Stimulated activated naive CD4-positive, alpha-beta T cell (primary cell): ENCODE measurements at regions not wholly inside any gene's neighbourhood (a gene's known extent, or its start where the extent isn't known, plus 50 kb on each side); places are given as distances from the start of the nearest gene placed in this dataset.
"Not testable (repeated sequence)": the region's sequence is repeated elsewhere in the genome, so short reads cannot be mapped to it uniquely, and the experiment has no call there.

ENCODE experiments used
- DNase-seq, 6 experiments: peaks; one replicate each; lab custom pipeline; 2025; lab: John Stamatoyannopoulos, UW

DNA sequence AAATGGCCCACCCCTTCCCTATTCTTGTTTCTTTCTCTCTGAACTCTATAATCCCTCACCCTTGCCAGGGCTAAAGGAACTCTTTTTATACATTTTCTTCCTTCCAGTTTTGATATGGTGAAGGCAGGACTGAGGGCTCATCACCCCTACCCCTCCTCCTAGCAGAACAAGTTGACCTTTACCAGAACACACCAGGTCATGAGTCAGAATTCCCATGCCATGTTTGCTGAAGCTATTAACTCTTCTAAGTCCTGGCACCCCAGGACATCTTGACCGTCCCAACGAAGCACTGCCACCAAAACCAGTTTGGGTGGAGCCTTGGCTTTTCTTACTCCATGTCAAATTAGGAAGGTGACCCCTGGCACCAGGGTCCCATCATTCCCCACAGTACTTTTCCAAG lies 57.5 kb upstream of the DYNLT3 start:
- DNase-seq, result no peak

DNA sequence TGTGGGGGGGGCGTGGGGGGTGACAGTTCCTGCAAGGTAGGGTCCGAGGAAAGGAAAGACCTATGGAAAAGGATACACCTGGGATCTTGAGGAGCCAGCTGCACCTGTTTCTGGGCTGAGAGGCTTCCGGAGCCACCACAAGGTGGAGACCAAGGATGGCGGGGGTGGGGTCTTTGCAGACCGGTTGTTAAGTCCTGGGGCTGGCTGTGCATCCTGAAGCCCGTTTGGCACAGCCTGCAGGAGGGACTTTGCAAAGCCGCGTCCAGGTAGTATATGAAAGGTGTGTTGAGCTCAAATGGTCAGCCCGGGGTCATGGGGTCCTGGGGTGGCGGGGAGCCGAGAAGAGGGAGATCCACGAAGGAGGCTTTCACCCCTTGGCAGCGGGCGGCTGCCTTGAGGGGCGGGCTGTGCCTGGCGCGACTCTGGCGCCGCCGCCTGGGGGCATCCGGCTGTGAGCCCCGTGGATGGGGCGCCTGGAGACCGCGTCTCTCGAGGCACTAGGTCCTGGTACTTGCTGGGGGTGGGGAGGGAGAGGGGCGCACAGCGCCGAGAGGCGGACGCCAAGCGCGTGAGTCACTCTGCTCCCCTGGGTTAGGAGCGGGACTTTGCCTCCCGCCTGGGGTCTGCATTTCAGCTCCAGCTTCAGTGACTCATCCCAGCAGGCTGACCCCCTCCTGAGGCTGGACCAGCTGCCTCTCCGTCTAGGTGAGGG lies 58.2 kb upstream of the DYNLT3 start:
- peak in 1 of 6 experiments; percentile 0 for DNase-seq

DNA sequence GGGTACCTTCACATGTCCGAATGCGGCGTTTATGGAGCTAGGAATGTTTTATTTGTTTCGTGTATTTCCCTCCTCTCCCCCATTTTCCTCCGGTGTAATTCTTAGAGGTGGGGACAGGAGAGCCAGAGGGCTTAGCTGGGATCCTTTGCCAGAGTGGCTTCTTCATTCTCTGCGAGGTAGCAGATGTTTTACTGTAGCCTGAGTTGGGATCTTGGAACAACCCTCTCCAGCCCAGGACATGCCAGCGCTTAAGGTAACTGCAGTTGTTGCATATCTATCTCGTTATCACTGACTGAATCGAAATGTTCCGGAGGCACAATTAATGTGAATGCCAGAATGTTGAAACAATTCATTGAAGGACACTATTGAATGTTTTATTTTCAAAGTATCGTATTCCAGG lies 59.0 kb upstream of the DYNLT3 start:
- no peak for DNase-seq

DNA sequence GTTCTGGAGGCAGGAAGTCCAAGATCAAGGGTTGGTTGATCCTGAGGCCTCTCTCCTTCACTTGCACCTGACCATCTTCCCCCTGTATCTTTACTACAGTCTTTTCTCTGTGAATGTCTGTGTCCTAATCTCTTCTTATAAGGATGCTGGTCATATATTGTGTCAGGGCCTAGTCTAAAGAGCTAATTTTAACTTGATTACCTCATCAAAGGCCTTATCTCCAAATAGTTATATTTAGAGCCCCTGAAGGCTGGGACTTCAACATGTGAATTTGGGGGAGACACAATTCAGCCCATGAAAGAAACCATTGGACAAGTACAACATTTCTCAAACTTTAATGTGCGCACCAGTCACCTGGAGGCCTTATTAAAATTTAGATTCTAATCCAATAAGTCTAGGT lies 62.8 kb upstream of the DYNLT3 start:
- DNase-seq, result no peak

DNA sequence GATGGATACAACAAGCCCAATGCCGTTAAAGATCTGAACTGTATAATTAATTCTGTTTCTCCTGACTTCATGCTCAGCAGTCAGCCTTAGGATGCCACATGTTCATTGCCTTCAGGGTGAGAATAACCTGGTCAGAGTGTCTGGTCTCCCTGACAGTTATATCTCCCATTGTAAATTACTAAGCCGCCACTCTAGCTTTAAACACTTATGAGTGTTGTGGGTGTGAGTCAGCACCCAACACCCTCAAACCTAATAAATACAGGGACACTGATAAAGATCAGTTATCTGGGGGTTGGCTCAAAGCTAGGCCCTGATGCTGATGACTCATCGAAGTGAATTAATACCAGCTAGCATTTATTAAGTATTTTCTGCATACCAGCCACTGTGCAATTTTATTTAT lies 64.9 kb upstream of the DYNLT3 start:
- no peak for DNase-seq

DNA sequence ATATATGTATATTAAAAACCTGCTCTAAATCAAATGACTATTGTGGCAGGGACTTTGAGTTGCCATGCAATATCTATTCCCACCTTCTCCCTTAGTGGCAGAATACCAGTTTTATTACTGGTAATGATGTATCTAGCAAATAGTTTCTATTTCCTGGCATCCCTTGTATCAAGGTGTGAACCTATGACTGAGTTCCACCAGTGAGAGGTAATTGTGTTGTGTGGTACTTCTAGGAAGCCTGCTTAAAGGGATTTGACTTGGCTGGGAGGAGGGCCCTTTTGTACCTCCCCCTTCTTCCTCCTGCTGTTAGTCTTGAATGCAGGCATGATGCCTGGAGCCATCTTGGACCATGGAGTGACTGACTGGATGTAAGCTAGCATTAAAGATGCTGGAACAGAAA lies 65.4 kb upstream of the DYNLT3 start:
- DNase-seq, result no peak

DNA sequence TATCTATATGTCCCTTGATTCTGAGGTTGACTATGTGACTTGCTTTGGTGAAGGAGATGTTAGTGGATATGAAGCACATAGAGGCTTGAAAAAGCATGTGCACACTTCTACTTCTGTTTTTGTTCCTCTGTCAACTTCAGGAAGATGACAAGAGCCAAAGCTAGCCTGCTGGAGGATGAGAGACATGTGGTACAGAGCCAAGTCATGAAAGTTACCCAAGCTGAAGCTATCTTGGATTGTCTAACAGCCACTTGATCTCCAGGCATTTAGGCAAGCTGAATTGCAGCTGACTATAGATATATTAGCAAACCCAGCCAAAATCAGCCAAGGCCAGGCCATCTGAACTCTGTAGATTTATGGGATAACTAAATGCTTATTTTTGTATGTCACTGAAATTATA lies 70.8 kb upstream of the DYNLT3 start:
- DNase-seq, result no peak

DNA sequence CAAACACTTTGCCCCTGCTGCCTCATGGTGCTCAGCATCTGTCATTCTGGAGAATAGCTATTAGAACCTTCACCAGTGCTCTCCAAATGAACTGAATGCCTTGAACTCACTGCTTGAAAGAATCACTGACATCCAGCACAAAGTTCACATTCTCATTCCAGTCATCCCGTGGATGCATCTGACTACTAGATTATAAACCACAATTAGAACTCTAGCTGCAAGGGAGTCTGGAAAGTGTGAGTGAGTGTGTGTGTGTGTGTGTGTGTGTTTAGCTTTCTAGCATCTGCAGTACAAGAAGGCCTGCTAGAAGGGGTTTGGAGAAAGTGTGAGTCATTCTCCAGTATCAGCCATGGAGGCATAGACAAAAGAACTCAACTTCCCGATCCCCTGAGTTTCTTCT lies 71.3 kb upstream of the DYNLT3 start:
- no peak for DNase-seq

DNA sequence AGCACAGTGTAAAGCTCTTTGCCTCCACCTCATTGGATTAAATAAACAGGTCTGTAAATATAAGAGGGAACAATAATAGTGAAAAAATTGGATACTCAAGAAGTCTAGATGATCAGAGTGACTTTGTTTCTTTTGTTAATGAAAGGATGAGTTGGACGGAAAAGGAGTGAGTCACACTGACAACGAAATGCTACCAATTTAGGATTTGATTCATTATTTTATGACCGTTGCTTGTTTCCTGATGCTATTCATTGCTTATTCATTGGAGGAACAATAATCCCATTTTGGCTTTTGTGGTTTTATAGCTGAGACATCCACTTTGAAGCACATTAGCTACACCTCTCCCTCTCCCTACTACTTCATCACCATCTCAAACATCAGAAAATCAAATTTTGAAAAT lies 74.4 kb upstream of the DYNLT3 start:
- DNase-seq, result no peak

DNA sequence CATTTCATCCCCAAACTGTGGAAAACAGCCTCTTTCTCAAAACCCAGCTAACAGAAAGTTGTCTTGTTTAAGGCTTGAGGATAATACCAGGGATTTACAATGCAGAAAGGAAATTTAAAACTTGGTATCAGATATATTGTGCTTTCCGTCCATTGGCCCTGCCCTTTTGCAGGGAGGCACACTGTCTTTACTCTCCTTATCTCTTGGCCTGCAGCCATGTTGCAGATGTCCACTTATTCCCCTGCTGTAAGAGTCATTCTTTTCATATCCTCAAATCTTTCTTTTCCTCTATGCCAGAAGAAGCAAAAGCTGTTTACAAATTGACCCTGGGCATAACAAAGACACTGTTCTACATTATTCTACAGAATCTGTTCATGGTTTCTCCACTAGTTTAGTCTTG lies 75.6 kb upstream of the DYNLT3 start:
- no peak for DNase-seq

DNA sequence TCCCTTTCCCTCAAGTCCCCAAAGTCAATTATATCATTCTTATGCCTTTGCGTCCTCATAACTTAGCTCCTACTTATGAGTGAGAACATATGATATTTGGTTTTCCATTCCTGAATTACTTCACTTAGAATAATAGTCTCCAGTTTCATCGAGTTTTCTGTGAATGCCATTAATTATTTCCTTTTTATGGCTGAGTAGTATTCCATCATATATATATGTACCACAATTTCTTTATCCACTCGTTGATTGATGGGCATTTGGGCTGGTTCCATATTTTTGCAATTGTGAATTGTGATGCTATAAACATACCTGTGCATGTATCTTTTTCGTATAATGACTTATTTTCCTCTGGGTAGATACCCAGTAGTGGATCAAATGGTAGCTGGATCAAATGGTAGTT lies 78.4 kb upstream of the DYNLT3 start:
- not testable (repeated sequence) for DNase-seq

DNA sequence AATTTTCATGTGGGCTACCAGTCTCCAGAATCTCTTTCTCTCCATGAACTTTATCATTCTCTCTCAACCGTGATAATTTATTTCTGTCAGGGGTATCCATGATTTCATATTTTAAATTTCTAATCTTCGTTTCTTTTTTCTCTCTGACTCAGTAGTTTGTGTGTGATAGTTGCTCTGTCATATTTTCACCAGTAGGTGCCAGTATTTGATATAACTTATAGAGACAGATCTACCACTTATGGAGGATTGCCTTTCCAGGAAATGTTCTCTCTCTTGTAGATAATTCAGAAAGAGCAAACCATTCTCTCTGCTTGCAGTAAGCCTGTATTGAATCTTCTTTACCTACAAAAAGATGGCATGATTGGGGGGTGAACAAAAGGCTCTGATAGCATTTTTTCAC lies 79.3 kb upstream of the DYNLT3 start:
- peak in 2 of 6 experiments; percentile 4 to 17 for DNase-seq

DNA sequence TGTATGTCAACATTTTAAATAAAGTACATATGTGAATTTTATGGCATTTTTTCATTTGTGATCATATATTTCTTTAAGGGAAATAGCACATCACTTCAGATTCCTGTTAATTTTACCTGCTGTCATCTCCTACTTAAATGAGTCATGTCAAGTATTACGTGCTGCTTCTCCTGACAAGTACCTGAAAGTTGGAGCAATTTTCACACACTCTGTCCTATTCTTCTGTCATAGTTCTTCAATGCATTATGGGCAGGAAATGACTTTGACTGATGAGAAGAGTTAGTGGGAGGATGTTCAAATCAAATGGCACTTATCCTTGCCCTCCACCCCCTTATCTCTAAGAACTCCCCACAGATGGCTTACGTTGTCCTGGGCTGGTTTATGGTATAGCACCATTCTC lies 64.2 kb upstream of the SYTL5 start:
- DNase-seq, result no peak

DNA sequence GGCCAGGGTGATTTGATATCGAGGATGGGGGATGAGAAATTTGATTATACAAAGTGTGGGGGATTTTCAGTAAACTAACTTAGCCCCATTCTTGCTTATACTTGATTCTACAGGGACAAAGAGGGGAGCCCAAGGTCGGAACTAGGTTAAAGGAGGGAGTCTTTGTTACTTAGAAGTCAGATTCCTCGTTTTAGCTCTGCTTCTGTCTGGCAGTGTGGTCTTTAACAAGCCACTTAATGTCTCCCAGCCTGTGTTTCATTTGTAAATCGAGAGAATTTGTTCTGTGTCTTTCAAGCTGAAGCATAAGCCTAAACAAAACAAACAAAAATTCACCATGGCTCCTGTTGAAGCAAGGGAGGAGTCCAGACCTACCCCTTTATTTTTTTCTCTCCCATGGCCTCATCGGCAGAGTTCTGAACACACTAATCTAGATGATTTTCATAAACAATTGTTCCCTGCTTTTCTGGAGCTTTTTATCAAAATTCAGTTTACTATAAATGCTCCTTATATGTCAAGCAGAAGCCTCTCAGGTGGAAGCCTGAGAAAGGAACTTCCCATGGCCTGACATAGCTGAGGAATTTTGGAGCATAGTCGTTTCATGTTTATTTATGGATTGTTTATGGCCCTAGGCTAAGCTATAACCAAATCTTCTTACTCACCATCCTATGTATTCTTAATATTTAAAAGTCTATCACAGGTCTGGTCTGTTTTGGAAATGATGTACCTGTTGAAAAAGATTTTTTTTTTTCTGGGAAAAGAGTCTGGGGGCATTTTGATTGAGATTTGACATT lies 62.6 kb upstream of the SYTL5 start:
- no peak for DNase-seq

DNA sequence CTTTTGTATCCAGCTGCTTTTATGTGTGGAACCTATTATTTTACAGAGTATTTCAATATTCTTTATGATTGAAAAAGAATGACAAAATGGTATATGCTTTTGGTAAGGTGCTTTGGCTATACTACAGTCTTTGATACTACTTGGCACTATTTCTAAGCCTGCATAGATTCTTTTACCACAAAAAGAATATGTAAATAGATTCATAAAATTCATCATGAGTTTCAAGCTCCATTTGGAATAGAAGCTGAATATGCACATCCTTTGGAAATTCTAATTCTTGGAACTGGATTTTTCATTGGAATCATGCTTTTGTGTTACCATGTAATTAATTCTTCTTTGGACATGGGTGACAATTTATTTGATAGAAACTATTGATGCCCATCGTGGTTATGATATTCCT lies 60.2 kb upstream of the SYTL5 start:
- DNase-seq, result no peak

DNA sequence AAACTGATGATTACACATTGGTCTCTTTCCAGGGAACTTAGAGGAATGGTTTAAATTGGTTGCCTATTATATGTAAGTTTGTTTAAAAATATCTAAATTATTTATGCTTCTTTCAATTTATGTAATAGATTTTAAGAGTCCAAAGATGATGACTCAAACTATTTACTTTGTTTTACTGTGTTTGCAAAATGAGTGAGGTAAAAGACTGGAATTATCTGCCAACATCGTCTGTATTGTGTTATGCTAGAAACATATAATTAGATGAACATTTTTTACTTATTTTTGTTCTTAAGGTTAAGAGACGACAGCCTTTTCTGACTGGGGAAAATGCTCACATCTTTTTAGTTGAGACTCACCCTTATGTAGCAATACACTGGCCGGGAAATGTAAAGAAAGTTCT lies 51.1 kb upstream of the SYTL5 start:
- DNase-seq, result no peak

DNA sequence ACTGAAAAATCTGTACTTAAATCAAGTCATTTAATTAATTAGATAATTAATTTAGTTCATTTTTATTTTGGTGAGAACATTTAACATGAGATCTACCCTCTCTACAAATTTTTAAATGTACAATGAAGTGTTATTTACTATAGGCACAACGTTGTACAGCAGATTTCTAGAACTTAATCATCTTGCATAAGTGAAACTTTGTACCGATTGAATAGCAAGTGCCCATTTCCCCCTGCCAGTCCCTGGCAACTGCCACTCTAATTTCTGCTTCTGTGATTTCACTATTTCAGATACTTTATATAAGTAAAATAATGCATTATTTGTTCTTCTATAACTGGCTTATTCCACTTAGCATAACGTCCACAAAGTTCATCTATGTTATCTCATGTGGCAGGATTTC lies 50.1 kb upstream of the SYTL5 start:
- no peak for DNase-seq
